Neural cell (in vitro differentiated cells): ENCODE measurements at regions not wholly inside any gene's neighbourhood (a gene's known extent, or its start where the extent isn't known, plus 50 kb on each side); places are given as distances from the start of the nearest gene placed in this dataset.

Experiments
- H2AFZ ChIP-seq: fragments of 200-600, 300-800 bp; sonication (generic), shearing (Covaris generic); 2 replicates; pipeline ENCODE4 v1.6.0; 2014; ENCODE audit warnings: low read depth, mild to moderate bottlenecking, antibody characterized with exemption, low read length, moderate library complexity
- H3F3A ChIP-seq: fragments of 200-600 bp; shearing (Covaris generic); 2 replicates; pipeline ENCODE4 v1.6.1; 2016; ENCODE audit warnings: mild to moderate bottlenecking, moderate library complexity, mixed read lengths, antibody characterized with exemption, low read length; ENCODE audit not compliant: insufficient read depth, poor library complexity, severe bottlenecking
- H3K27ac ChIP-seq: fragments of 200-600, 300-800 bp; sonication (generic), shearing (Covaris generic); 2 replicates; pipeline ENCODE4 v1.5.1; 2014; ENCODE audit warnings: mild to moderate bottlenecking, low read length, moderate library complexity
- H3K27me3 ChIP-seq: fragments of 300-800, 200-600 bp; sonication (generic), shearing (Covaris generic); 2 replicates; pipeline ENCODE4 v1.6.0; 2014; ENCODE audit warnings: mild to moderate bottlenecking, low read depth, low read length, moderate library complexity; ENCODE audit not compliant: insufficient read depth
- H3K36me3 ChIP-seq: fragments of 300-800, 200-600 bp; sonication (generic), shearing (Covaris generic); 2 replicates; pipeline ENCODE4 v1.5.1; 2014; ENCODE audit warnings: mild to moderate bottlenecking, antibody characterized with exemption, low read length, moderate library complexity; ENCODE audit not compliant: insufficient read depth
- H3K4me2 ChIP-seq: fragments of 300-800, 200-600 bp; sonication (generic), shearing (Covaris generic); 2 replicates; pipeline ENCODE4 v1.6.0; 2014; ENCODE audit warnings: mild to moderate bottlenecking, low read length
- H3K4me3 ChIP-seq: fragments of 300-800, 200-600 bp; sonication (generic), shearing (Covaris generic); 2 replicates; pipeline ENCODE4 v1.5.1; 2014; ENCODE audit warnings: mild to moderate bottlenecking, low read length, moderate library complexity
- H3K79me2 ChIP-seq: fragments of 200-600 bp; shearing (Covaris generic); replicated peaks from 2 replicates; pipeline ENCODE4 v1.6.0; 2014; ENCODE audit warnings: mild to moderate bottlenecking, low read length, moderate library complexity; ENCODE audit not compliant: insufficient read depth
- H3K9ac ChIP-seq: fragments of 300-800, 200-600 bp; sonication (generic), shearing (Covaris generic); 2 replicates; pipeline ENCODE4 v1.6.1; 2016; ENCODE audit warnings: mild to moderate bottlenecking, low read length, mixed read lengths
- H3K9me2 ChIP-seq: fragments of 200-600 bp; shearing (Covaris generic); 2 replicates; pipeline ENCODE4 v1.6.1; 2016; ENCODE audit warnings: mild to moderate bottlenecking, low read length, mixed read lengths; ENCODE audit not compliant: insufficient read depth
- H3K9me3 ChIP-seq: fragments of 200-600, 300-800 bp; sonication (generic), shearing (Covaris generic); 2 replicates; pipeline ENCODE4 v1.6.1; 2016; ENCODE audit warnings: mild to moderate bottlenecking, mixed run types, low read length, moderate library complexity, mixed read lengths
- H4K20me1 ChIP-seq: fragments of 200-600 bp; shearing (Covaris generic); 2 replicates; pipeline ENCODE4 v1.6.1; 2016; ENCODE audit warnings: mild to moderate bottlenecking, mixed run types; ENCODE audit not compliant: insufficient read depth
- CTCF ChIP-seq: fragments of 450-650 bp; IDR thresholded peaks from 2 replicates; pipeline ENCODE4 v1.5.1; 2014; ENCODE audit warnings: antibody characterized with exemption, mild to moderate bottlenecking, moderate library complexity; ENCODE audit not compliant: poor library complexity, severe bottlenecking
- EP300 ChIP-seq: fragments of 450-650 bp; conservative IDR thresholded peaks from 2 replicates; pipeline ENCODE4 v1.6.1; 2014; ENCODE audit warnings: antibody characterized with exemption, mild to moderate bottlenecking, moderate library complexity; ENCODE audit not compliant: poor library complexity, severe bottlenecking
- EZH2 ChIP-seq: fragments of 200-600, 300-800 bp; shearing (Covaris generic), sonication (generic); IDR thresholded peaks from 2 replicates; pipeline ENCODE4 v1.6.1; 2014; ENCODE audit warnings: antibody characterized with exemption, low read length, borderline replicate concordance, mild to moderate bottlenecking; ENCODE audit not compliant: insufficient read depth, poor library complexity, severe bottlenecking
- MXI1 ChIP-seq: fragments of 450-650 bp; conservative IDR thresholded peaks from 2 replicates; pipeline ENCODE4 v1.6.1; 2014; ENCODE audit warnings: antibody characterized with exemption, mild to moderate bottlenecking; ENCODE audit not compliant: poor library complexity, severe bottlenecking
- POLR2AphosphoS5 ChIP-seq: IDR thresholded peaks from 2 replicates; pipeline ENCODE4 v1.6.1; 2012
- RAD21 ChIP-seq: fragments of 450-650 bp; conservative IDR thresholded peaks from 2 replicates; pipeline ENCODE4 v1.6.1; 2014; ENCODE audit warnings: antibody characterized with exemption, mild to moderate bottlenecking, moderate library complexity
- REST ChIP-seq: IDR thresholded peaks from 2 replicates; pipeline ENCODE4 v1.6.1; 2012; ENCODE audit warnings: borderline replicate concordance
- SMC3 ChIP-seq: fragments of 450-650 bp; conservative IDR thresholded peaks from 2 replicates; pipeline ENCODE4 v1.6.1; 2014; ENCODE audit warnings: antibody characterized with exemption, mild to moderate bottlenecking, moderate library complexity; ENCODE audit not compliant: poor library complexity
- TAF1 ChIP-seq: IDR thresholded peaks from 2 replicates; pipeline ENCODE4 v1.6.1; 2012; ENCODE audit warnings: low read depth

- Histone ChIP-seq H3K27me3 (no peaks in the 10 kb centered on the region), H3K36me3 (no peaks in the 10 kb centered on the region), H3K9me2 (no peaks in the 10 kb centered on the region), H3K27ac (no peak overlapping the region), H3K9me3 (no peaks in the 10 kb centered on the region), H3K79me2 (no peaks in the 10 kb centered on the region), H2AFZ (no peak overlapping the region), H3K4me3 (no peak overlapping the region), H4K20me1 (no peaks in the 10 kb centered on the region), H3F3A (no peaks in the 10 kb centered on the region), H3K4me2 (no peak overlapping the region), H3K9ac (no peak overlapping the region)
- no peak for TF ChIP-seq SMC3
- TF ChIP-seq POLR2AphosphoS5, result no peak
- no peak for TF ChIP-seq TAF1
- TF ChIP-seq REST, result no peak
- TF ChIP-seq MXI1, result no peak
- no peak for TF ChIP-seq RAD21
- TF ChIP-seq CTCF, result no peak
- TF ChIP-seq EZH2, result no peak
- no peak for TF ChIP-seq EP300
Observed at GRCh38 chr3:81095956-81096355, 665.5 kb downstream of the GBE1 start.

GRCh38 chr3:81094986-81095385, 666.5 kb downstream of the GBE1 start:
- Histone ChIP-seq H3F3A (no peaks in the 10 kb centered on the region), H3K79me2 (no peaks in the 10 kb centered on the region), H2AFZ (no peak overlapping the region)

More at GRCh38 chr3:81094986-81095385, 666.5 kb downstream of the GBE1 start:
- H3K4me2 ChIP-seq, result no peak overlapping the region
- TF ChIP-seq REST (no peak), RAD21 (no peak), EZH2 (no peak), POLR2AphosphoS5 (no peak), CTCF (no peak), TAF1 (no peak), EP300 (no peak), MXI1 (no peak), SMC3 (no peak)
- no peaks in the 10 kb centered on the region for H3K36me3 ChIP-seq
- H4K20me1 ChIP-seq, result no peaks in the 10 kb centered on the region
- H3K4me3 ChIP-seq, result no peak overlapping the region
- H3K9ac ChIP-seq, result no peak overlapping the region
- no peaks in the 10 kb centered on the region for H3K9me3 ChIP-seq
- no peaks in the 10 kb centered on the region for H3K27me3 ChIP-seq
- H3K27ac ChIP-seq, result no peak overlapping the region
- no peaks in the 10 kb centered on the region for H3K9me2 ChIP-seq
